ENCODE measurements at regions not wholly inside any gene's neighbourhood (a gene's known extent, or its start where the extent isn't known, plus 50 kb on each side); places are given as distances from the start of the nearest gene placed in this dataset.
"Not testable (repeated sequence)": the region's sequence is repeated elsewhere in the genome, so short reads cannot be mapped to it uniquely, and the experiment has no call there.

- DNase-seq, result no peak
- H2AFZ ChIP-seq, result no peak overlapping the region
- no peaks in the 10 kb centered on the region for H4K20me1 ChIP-seq (ENCODE audit: insufficient read depth)
- H3K27me3 ChIP-seq (ENCODE audit: insufficient read depth, low read depth), result no peaks in the 10 kb centered on the region
- H3K4me2 ChIP-seq, result no peak overlapping the region
- H3K4me3 ChIP-seq, result no peak overlapping the region
- intact Hi-C loops (cut with micrococcal nuclease; ENCODE audit: unreplicated experiment), result no loop called here
- H3K9me2 ChIP-seq (ENCODE audit: insufficient read depth), result no peaks in the 10 kb centered on the region
- CTCF ChIA-PET, result no interaction called here
- H3K79me2 ChIP-seq (ENCODE audit: low read depth), result no peaks in the 10 kb centered on the region
- POLR2A ChIA-PET (ENCODE audit: unreplicated experiment), result no interaction called here
- no peaks in the 10 kb centered on the region for H3K36me3 ChIP-seq (ENCODE audit: low read depth)
- TF ChIP-seq CTCF (conservative IDR thresholded peaks at IDR 0.05), result no peak
- TF ChIP-seq EZH2 (IDR thresholded peaks at IDR 0.05; ENCODE audit: low read depth), result no peak
- H3K4me1 ChIP-seq (replicated peaks; ENCODE audit: insufficient read depth), result no peaks in the 10 kb centered on the region
- BruUV-seq (replicated peaks), result no TSS peak
- H3K9me3 ChIP-seq (ENCODE audit: insufficient read depth, low read depth), result no peaks in the 10 kb centered on the region
- no peaks in the 10 kb centered on the region for H3F3A ChIP-seq (ENCODE audit: insufficient read depth, low read depth)
- no peak overlapping the region for H3K27ac ChIP-seq
These were observed 567.0 kb downstream of the RIT2 start for GRCh38 chr18:42548493-42548892.

GRCh38 chr18:42549596-42549995, 565.9 kb downstream of the RIT2 start:
- Histone ChIP-seq H3K4me3 (no peak overlapping the region), H3K9me2 (ENCODE audit: insufficient read depth) (no peaks in the 10 kb centered on the region), H3F3A (ENCODE audit: insufficient read depth, low read depth) (no peaks in the 10 kb centered on the region), H3K4me1 (replicated peaks; ENCODE audit: insufficient read depth) (no peaks in the 10 kb centered on the region), H3K9me3 (ENCODE audit: insufficient read depth, low read depth) (no peaks in the 10 kb centered on the region), H3K27me3 (ENCODE audit: insufficient read depth, low read depth) (no peaks in the 10 kb centered on the region), H2AFZ (no peak overlapping the region), H3K27ac (no peak overlapping the region), H3K4me2 (no peak overlapping the region), H4K20me1 (ENCODE audit: insufficient read depth) (no peaks in the 10 kb centered on the region), H3K79me2 (ENCODE audit: low read depth) (no peaks in the 10 kb centered on the region), H3K36me3 (ENCODE audit: low read depth) (no peaks in the 10 kb centered on the region)
- POLR2A ChIA-PET (ENCODE audit: unreplicated experiment), result no interaction called here
- no TSS peak for BruUV-seq (replicated peaks)
- TF ChIP-seq CTCF (conservative IDR thresholded peaks at IDR 0.05), result no peak
- no peak for TF ChIP-seq EZH2 (IDR thresholded peaks at IDR 0.05; ENCODE audit: low read depth)
- intact Hi-C loops (cut with micrococcal nuclease; ENCODE audit: unreplicated experiment), result no loop called here
- CTCF ChIA-PET, result no interaction called here
- no peak for DNase-seq

- H4K20me1 ChIP-seq (ENCODE audit: insufficient read depth); H3K4me3 ChIP-seq; H3K36me3 ChIP-seq (ENCODE audit: low read depth); H3K4me1 ChIP-seq (replicated peaks; ENCODE audit: insufficient read depth); H3K27me3 ChIP-seq (ENCODE audit: insufficient read depth, low read depth); intact Hi-C loops (cut with micrococcal nuclease; ENCODE audit: unreplicated experiment); H3F3A ChIP-seq (ENCODE audit: insufficient read depth, low read depth); H3K79me2 ChIP-seq (ENCODE audit: low read depth); POLR2A ChIA-PET (ENCODE audit: unreplicated experiment); H3K27ac ChIP-seq; H3K9me3 ChIP-seq (ENCODE audit: insufficient read depth, low read depth); DNase-seq; H3K4me2 ChIP-seq; H2AFZ ChIP-seq; CTCF ChIA-PET; H3K9me2 ChIP-seq (ENCODE audit: insufficient read depth); BruUV-seq (replicated peaks): not testable (repeated sequence)
These were observed 562.9 kb downstream of the RIT2 start for GRCh38 chr18:42552559-42552958.

GRCh38 chr18:42559069-42559690, 556.3 kb downstream of the RIT2 start:
- no peaks in the 10 kb centered on the region for H3K36me3 ChIP-seq (ENCODE audit: low read depth)
- H3K79me2 ChIP-seq (ENCODE audit: low read depth), result no peaks in the 10 kb centered on the region
- POLR2A ChIA-PET (ENCODE audit: unreplicated experiment), result no interaction called here
- H4K20me1 ChIP-seq (ENCODE audit: insufficient read depth), result no peaks in the 10 kb centered on the region
- no peaks in the 10 kb centered on the region for H3K27me3 ChIP-seq (ENCODE audit: insufficient read depth, low read depth)
- no peaks in the 10 kb centered on the region for H3K9me2 ChIP-seq (ENCODE audit: insufficient read depth)
- H3K4me1 ChIP-seq (replicated peaks; ENCODE audit: insufficient read depth), result no peaks in the 10 kb centered on the region
- intact Hi-C loops (cut with micrococcal nuclease; ENCODE audit: unreplicated experiment), result no loop called here
- TF ChIP-seq CTCF (conservative IDR thresholded peaks at IDR 0.05), result no peak
- TF ChIP-seq EZH2 (IDR thresholded peaks at IDR 0.05; ENCODE audit: low read depth), result no peak
- DNase-seq, result no peak
- CTCF ChIA-PET, result no interaction called here
- BruUV-seq (replicated peaks), result no TSS peak
- H3K9me3 ChIP-seq (ENCODE audit: insufficient read depth, low read depth), result no peaks in the 10 kb centered on the region
- no peak overlapping the region for H3K4me2 ChIP-seq
- H2AFZ ChIP-seq, result no peak overlapping the region
- no peak overlapping the region for H3K4me3 ChIP-seq
- H3F3A ChIP-seq (ENCODE audit: insufficient read depth, low read depth), result no peaks in the 10 kb centered on the region
- H3K27ac ChIP-seq, result no peak overlapping the region
